HG03159 (cell line): ENCODE measurements at regions not wholly inside any gene's neighbourhood (a gene's known extent, or its start where the extent isn't known, plus 50 kb on each side); places are given as distances from the start of the nearest gene placed in this dataset.
"Not testable (repeated sequence)": the region's sequence is repeated elsewhere in the genome, so short reads cannot be mapped to it uniquely, and the experiment has no call there.

Experiments
- ATAC-seq: cut with Tn5 transposase; IDR thresholded peaks from one replicate; pipeline ENCODE4 v1.9.1; 2021; ENCODE audit warnings: mild to moderate bottlenecking, moderate library complexity; ENCODE audit not compliant: unreplicated experiment

DNA sequence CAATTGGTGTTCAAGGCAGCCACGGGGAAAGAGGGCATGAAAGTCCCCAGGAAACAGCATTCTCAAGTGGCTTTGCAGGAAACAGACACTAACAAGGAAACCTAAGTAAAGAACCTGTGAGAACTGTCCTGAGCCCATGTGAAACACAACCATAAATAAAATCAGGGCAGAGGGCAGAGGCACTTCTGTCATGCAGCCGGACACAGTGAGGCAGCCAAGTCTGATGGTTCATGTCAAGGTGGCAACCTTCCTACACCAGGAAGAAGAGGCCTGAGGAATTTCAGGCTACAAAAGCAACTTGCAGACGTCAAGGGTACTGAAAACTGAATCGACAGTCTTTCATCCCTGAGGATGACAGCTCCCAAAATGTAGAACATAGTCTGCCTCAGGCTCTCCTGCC, 458.2 kb upstream of the NPVF start:
- no peak for ATAC-seq

DNA sequence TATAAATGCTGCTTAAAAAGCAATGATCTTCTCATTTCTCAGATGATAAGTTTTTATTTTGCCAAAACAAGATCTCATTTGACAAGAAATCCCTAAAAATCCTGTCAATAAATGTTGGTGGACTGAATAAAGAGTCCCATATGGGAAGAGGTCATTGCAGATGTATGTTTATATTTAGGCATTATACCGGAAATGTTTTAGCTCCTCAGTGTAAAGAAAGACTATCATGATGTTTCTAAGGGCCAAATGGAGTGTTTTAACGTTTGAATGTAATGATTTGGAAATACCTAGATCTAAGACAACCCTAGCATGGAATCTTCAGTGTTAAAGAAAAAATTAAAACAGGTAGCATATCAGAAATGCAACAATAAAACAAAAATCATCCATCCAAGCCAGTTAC, 457.8 kb upstream of the NFE2L3 start:
- ATAC-seq: no peak

DNA sequence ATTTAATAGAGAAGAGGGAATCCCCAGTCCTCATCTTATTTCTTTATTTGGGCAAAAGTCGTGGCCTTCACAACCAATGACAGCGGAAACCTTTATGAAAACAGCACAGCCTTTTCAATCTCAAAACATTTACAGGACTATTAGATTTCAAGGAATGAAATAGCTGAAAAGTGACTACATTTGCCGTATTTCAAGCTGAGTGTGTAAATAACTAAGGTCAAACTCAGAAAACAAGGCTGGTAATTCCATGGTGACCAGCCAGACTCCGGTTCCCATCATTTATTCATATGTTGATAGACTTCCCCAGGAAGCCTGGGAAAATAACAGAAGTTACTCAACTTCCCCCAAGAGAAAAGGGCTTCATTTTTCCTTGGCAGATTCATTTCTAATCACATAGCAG, 457.3 kb upstream of the NFE2L3 start:
- ATAC-seq: no peak

DNA sequence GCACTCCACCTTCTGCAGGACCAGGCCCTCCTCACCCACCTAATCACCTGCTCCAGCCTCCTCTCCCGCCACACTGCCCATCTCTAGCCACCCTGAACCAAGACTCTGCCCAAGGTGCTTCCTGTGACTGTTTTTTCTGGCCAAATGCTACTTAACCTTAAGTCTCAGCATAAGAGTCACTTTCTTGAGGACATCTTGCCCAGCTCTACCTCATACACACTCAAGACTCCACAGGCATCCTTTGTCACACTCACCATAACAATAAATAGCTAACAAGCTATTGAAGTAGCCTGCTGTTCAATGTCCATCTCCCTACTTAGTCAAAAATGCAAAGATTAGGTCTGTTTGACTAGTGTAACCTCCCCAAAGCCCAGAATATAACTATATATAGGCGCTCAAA, 455.4 kb upstream of the NFE2L3 start:
- no peak for ATAC-seq

DNA sequence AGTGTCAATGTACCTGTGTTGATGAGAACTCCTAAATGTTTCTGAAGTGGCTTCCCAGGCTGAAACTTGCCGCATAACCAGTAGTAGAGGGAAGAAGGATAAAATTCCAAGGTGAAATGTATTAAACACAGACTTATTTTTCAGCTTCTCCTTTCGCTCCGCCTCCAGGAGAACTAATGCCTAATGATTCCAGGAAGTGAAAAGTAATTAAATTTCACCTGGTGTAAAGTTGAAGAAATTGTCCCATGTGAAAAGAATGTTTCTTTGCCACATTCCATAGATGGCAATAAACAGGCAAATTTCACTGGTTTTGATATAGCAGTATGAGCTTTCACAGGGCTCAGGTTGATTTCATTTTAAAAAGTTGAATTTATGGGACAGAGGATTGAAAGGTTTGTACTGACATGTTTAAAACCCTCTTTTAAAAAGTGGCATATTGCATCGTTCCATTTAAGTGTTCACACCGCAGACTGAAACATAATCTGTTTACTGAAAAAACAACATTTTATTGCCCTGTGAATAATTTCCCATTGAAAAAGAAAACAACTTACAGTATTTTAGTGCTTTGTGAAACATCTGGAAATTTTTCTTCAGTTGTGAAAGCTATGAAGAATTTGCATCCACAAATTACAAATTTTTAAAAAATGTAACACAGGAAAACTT, 453.4 kb upstream of the NFE2L3 start:
- ATAC-seq: no peak

DNA sequence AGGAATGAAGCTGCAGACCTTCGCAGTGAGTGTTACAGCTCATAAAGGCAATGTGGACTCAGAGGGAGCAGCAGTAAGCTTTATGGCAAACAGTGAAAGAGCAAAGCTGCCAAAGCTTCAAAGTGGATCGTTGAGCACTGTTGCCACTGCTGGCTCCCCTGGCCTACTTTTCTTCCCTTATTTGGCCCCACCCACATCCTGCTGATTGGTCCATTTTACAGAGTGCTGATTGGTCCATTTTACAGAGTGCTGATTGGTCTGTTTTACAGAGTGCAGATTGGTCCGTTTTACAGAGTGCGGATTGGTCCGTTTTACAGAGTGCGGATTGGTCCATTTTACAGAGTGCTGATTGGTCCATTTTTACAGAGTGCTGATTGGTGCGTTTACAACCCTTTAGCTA, 451.9 kb upstream of the NFE2L3 start:
- ATAC-seq: not testable (repeated sequence)

DNA sequence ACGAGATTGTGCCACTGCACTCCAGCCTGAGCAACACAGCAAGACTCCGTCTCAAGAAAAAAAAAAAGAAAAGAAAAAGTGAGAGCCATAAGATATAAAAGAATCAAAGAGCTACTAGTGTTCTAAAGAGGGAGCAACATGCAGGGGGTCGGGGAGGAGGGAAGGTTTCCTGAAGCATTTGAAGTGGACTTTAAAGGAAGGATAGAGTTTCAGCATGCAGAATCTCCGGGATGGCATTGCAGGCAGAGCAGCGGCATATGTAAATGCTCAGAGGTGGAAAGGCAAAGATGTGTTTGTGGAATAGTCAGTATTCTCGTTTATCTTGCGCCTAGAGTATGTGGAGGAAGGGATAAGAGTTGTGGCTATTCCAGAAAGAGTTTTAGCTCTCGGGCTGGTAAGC, 447.6 kb upstream of the NFE2L3 start:
- no peak for ATAC-seq

DNA sequence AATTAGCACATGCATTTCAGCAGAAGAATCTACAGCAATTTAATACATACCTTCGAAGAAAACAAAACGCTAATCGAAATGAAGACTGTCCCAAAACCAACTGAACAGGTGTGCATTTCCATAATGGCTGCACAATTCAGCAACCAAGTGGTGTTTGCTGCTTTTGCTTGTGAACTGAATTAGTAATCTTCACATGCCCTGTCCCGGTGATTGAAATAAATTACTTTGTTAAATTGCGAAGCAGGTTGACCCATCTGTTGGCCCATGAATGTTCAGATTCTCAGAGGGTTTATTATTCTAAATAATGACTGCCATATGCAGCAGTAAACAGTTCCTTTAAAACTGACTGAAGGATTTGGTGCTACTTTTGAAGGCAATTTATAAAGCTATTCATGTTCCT, 445.2 kb upstream of the NFE2L3 start:
- ATAC-seq: no peak

DNA sequence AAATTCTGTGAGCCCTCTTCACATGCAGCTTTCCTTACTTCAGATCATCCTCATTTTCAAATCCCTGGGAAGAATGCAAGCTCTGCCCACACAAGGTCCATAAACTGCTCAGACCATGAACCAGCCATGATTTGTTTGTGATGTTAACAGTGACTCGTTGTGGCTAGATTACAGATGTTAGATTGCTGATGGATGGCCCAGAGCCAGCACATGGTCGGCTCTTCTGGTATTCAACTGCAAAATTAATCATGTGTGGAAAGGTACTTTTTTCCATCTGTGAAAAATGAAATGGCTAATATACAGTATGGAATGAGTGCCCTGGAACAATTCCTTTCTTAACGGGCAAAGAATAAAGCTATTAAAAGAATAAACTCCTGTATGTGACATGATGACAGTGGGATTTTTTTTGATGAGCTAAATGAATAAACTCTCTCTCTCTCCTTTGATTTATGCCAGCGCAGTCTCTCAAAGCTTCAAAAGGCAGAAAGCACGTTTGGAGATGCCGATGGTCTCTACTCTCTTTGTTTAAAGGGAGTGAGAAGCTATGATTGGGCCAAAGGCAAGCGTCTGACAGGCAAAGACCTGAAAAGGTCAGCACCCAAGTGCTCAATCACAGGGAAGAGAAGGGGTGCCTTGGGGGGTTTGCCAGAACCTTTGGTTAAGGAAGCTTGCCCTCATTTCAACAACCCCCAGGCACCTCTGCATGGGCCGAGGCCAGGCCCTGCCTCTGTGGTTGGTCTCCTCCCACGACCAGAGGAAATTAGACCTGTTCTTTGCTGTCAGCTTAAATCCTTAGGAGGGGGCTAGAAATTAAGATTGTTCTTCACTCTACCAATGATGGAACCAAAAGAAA, 444.0 kb upstream of the NFE2L3 start:
- no peak for ATAC-seq

DNA sequence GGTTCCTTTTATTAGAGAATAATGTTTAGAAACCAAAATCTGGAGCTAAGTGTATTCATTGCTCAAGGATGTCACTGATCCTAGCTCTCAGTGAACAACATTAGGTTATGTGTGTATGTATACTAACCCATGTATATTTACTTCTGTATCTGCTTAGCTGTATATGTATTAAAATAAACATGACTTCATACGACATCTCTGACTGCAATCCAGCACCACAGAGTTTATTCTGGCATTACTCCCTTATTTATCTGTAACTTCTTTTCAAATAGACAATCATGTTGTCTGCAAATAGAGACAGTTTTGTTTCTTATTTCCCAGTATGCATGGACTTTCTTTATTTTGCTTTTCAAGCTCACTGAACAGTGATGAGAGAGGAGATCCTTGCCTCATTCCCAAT, 441.0 kb upstream of the NFE2L3 start:
- no peak for ATAC-seq

DNA sequence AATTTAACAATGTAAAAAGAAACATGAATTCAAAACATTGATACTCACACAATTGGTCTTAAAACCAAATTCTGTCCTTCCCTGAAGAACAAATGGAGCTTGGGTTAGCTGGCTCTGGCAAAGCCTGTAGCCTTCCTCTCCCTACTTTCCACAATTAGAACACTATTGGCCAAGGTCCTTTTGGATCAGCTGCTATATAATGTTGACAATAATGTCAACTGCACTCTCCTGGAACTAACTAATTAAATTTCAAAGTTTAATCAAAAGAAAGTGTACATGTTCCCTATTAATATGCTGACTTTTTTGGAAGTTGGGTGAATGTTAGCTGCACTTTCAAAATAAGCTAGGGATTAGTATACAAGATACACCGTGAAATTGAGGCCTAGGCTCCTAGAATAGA, 440.1 kb upstream of the NFE2L3 start:
- ATAC-seq: no peak

DNA sequence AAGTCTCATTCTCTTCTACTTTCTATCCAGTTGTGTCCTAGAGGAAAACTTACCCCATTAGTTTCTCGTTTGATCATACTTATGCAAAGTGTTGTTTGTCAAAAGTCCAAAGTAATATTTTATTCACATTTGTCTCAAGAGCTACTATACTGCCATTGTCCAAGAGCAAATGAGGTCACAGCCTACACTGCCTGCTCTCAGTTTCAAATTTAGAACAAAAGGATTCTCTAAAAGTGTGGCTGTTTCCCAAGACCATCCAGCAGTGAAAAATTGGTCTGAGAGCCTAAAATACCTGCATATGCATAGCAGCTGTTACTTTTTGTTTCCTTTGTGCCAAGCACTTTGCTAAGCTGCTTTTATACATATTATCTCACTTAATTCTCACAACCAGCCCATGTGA, 439.5 kb upstream of the NFE2L3 start:
- ATAC-seq: no peak

DNA sequence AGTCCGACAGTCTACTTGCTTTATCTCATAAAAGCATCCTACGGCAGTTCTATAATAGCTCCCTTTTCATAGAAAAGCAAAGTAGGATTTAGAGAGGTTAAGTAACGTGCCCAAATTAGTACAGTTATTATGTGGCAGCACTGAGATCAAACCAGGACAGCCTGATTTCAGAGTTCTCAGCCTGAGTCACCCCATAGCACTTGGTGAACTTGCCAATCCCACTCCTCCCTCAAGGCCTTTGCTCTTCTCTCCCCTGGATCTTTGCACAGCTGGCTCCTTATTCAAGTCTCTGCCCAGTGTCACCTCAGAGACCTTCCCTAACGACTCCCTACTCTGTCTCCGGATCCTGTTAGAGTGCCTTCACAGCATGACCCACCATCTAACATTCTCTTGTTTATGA, 438.0 kb upstream of the NFE2L3 start:
- ATAC-seq: no peak

DNA sequence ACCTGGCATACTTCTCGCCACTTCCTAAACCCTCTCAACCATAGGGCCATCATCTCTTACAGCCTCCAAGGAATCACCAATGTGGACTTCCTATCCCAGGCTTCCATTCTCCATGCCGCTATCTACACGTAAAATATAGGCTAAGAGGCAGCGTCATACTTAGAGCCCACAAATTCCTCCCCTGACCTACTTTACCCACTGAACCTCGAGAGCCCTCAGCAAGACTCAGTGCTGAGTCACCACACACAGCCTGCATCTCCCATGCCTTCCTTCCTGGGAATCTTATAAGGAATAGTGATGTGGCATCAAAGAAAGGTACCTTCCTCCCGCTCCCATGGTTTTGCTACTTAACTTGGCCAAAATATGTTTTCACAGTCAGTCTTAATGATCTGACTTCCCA, 435.6 kb upstream of the NFE2L3 start:
- no peak for ATAC-seq

DNA sequence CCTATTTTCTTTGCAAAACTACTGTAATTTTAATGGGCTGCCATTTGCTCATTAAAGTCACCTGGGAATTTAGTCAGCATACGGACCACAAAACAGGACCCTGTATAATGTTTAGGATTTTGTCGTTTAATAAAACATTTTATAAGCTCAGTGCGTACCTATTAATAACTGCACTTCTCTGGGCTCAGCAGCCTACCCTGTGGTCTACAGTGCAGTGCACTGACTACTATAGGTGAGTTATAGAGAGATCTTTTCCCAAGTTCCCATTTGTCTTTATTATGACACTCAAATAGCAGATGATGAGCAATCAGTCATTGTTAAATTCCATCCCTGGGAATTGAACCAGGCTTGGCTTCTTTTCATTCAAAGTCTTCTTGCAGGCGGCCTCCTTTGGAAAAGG, 433.4 kb upstream of the NFE2L3 start:
- no peak for ATAC-seq

DNA sequence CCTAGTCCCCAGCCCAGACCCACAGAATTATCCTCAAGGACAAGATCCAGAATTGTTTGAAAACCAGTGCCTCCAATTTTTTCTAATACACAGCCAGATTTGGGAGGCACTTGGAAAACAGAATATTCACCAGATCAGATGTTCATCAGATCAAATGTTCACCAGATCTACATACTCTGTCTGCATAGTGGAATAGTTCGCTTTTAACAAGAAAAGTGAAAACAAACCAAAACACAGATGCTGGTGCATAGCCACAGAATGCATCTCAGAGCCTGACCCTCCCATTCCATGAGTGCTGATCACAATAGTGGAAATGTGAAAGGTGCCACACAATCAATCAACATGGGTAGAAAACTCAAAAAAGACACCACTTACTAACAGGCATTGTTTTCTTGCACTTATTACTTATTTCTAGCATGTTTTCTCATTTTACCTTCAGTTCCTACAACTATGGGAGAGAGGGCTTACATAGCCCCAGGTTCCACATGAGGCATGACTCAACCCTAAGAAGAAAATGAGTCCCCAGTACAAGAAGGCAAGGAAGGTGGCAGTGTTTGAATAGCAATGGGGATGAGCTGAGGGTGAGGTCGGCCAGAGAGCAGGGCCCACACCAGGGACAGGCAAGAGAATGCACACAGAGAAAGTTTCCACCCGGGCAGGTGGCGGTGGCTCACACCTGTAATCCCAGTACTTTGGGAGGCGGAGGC, 432.7 kb upstream of the NFE2L3 start:
- no peak for ATAC-seq

DNA sequence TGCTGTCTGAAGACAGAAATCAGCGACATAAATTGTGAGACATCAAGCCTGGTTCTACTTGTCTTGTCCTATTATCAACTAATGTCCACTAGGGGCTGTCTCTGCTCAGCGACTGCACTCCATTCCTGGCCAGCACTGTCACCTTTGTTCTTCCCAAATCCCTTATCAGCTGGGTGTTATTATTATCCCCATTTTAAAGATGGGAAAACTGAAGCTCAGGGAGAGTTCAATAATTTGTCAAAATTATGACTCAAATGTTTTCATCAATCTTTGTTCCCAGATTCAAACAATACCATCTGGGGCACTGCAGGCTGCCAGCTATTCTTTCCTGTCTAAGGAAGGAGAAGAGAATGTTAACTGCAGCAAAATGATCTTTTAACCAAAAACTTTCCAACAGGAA, 431.6 kb upstream of the NFE2L3 start:
- ATAC-seq: no peak

DNA sequence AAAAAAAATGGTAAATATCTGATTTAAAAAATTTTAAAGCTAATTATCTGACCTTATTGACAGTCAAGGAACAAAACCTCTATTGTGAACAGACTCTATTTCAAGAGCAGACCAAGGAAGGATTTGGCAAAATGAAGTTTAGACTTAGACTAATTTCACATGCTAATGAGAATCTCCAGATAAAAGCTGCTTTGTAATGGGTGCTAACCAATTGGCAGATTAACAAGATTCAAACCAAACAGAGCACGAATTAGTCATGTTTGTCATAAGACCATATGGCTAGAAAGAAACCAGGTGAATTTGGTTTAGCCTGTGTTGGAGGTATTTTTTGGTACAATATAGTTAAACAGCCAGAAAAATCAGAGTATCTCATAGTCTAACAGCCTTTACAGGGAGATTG, 429.1 kb upstream of the NFE2L3 start:
- no peak for ATAC-seq

DNA sequence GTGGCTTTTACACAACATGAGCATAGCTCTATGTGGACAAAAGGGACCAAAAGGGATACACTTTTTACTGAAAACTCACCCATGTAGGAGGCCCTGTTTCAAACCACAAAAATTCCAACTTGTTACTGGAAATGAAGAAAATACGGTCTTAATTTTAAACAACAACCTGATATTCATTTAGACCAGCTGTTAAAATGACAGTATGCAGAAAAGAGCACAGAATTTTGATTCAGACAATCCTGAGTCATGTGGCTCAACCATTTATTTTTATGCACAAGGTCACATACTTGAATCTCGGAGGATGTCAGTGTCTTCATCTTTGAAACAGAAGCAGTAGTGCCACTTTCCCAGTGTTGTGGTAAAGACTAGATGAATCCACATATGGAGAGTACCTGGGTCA, 426.5 kb upstream of the NFE2L3 start:
- ATAC-seq: no peak

DNA sequence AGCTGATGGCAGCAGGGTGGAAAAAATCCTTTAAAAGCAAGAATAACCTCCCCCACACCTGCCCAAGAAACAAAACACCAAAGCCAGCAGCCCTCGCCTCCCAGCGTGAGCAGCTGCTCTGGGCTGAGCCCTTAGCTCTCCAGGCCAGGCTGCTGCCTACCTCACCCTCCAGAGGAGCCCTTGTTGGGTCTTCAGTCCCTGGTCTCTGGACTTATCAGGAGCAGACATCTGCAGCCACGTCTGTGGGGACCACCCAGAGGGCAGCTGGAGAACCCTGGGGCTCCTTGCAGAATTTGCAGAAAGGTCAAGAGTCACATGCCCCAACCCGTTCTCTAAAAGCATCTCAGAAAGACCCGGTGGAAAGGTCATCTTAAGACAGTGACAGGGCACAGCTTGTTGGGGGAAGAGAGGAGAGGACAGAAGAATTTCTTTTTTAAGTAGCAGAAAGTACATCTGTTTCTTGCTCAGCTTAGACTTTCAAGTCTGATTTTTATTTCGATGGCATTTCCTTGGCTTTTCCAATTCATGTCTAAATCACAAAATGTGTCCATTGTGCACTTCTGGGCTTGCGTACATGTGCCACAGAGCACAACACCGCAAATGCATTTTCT, 425.7 kb upstream of the NFE2L3 start:
- ATAC-seq: no peak

DNA sequence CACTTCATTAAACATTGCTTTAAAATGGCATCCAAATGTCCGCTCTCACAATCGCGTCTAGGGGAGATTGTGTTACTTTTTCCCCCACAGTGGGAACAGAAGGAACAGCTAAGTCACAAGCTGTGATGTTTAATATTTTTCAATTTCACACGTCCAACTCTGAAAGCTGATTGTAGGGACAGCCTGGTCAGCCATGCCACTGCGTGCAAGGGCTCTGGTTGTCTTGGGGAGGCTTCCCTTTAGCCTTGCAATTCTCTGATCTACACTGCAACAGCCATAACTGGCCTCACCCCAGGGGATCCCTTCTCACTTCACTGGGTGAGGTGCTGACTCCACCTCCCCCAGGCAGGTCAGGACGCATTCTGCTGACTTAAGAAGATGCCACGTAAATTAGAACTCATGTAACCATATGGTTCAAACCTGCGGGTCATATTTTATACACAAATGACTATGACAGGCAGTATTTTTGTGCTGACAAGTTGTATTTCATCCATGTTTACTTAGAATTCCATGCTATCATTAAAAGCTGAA, 425.2 kb upstream of the NFE2L3 start:
- ATAC-seq: no peak
